Upper lobe of left lung (tissue), 6 donors: ENCODE measurements at regions not wholly inside any gene's neighbourhood (a gene's known extent, or its start where the extent isn't known, plus 50 kb on each side); places are given as distances from the start of the nearest gene placed in this dataset.

ENCODE experiments used
- ATAC-seq, 2 donors: fragments of 200-7000 bp; cut with Tn5 transposase; one replicate each; pipeline ENCODE4 v1.9.1; 2022; ENCODE audit warnings: mild to moderate bottlenecking in 2 of 2, moderate library complexity in 2 of 2; ENCODE audit not compliant: low FRiP score in 2 of 2
- DNase-seq, 2 donors: peaks; one replicate each; pipeline ENCODE4 v3.0.0-alpha.2; 2019 to 2020
- H3K27ac ChIP-seq, 4 donors: fragments of 200-600 bp; sonication (generic); one replicate each; pipeline ENCODE4 v1.5.1; 2016 to 2019
- H3K27me3 ChIP-seq, 4 donors: fragments of 200-600 bp; sonication (generic); one replicate each; pipeline ENCODE4 v1.5.1; 2017 to 2019
- H3K36me3 ChIP-seq, 4 donors: fragments of 200-600 bp; sonication (generic); one replicate each; pipeline ENCODE4 v1.5.1; 2016 to 2019
- H3K4me1 ChIP-seq, 4 donors: fragments of 200-600 bp; sonication (generic); one replicate each; pipeline ENCODE4 v1.5.1; 2018 to 2019
- H3K4me3 ChIP-seq, 4 donors: fragments of 200-600 bp; sonication (generic); one replicate each; pipeline ENCODE4 v1.5.1; 2017 to 2019; ENCODE audit warnings: mild to moderate bottlenecking in 2 of 4, moderate library complexity in 1 of 4
- H3K9me3 ChIP-seq, 4 donors: fragments of 200-600 bp; sonication (generic); one replicate each; pipeline ENCODE4 v1.5.1; 2018 to 2019
- EP300 ChIP-seq, 4 donors: sonication (generic); formaldehyde crosslinking; IDR thresholded peaks; one replicate each; pipeline ENCODE4 v1.5.1; 2017; ENCODE audit warnings: antibody characterized with exemption in 4 of 4, control low read depth in 2 of 4
- POLR2A ChIP-seq, 4 donors: fragments of 450-650 bp; IDR thresholded peaks; one replicate each; pipeline ENCODE4 v1.5.1; 2016 to 2017; ENCODE audit warnings: antibody characterized with exemption in 4 of 4, mild to moderate bottlenecking in 2 of 4
- POLR2AphosphoS5 ChIP-seq, 2 donors: sonication (generic); formaldehyde crosslinking; IDR thresholded peaks; one replicate each; pipeline ENCODE4 v1.5.1; 2017; ENCODE audit warnings: antibody characterized with exemption in 2 of 2
- WGBS, 2 donors: methylation state at CpG; one replicate each; pipeline ENCODE4 v1.1.5; 2017 to 2018; 5-methylcytosine and 5-hydroxymethylcytosine counted together
- TF ChIP-seq, protein P1 (sequence below), 6 experiments: fragments of 450-650 bp in 4 of 6; fragments of 200-600 bp in 2 of 6; sonication (generic) in 2 of 6; IDR thresholded peaks; one replicate each; pipeline ENCODE4 v1.5.1; 2016 to 2019; ENCODE audit warnings: antibody characterized with exemption in 6 of 6
- donor health status: DM: no; HTN: no; CAD: no; lungs with moderate emphysema.
- donor health status: DM: no; HTN: yes; CAD: no; lungs with severe emphysema.

DNA sequence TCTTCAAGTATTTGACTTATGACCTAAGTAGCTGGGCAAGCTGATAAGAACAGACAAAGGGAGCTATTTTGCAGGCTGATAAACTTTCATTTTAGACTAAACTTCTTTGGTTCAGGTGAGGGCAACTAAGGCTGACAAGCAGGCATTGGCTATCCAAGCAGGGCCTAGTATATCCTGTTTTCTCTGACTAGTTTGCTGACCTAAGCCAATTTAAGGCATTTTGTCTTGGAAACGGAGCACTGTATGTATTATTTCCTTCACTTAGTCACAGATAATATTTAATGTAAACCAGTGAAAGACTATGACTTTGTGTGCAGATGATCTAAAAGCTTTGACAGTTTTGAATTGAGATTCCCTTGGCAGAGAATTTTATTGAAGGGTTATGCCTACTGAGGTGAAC is 172.5 kb downstream of the POU4F1 start:
- 37 to 45% methylated on average over 1 of the region's 1 CpG for WGBS, 2 donors
- H3K9me3 ChIP-seq: no peaks in the 10 kb centered on the region
- DNase-seq (no peak), ATAC-seq (no peak)
- no peaks in the 10 kb centered on the region for H3K36me3 ChIP-seq
- TF ChIP-seq EP300 (IDR thresholded peaks at IDR 0.05) (no peak), POLR2A (IDR thresholded peaks at IDR 0.05) (no peak), POLR2AphosphoS5 (IDR thresholded peaks at IDR 0.05) (no peak)
- TF ChIP-seq, protein P1, sequence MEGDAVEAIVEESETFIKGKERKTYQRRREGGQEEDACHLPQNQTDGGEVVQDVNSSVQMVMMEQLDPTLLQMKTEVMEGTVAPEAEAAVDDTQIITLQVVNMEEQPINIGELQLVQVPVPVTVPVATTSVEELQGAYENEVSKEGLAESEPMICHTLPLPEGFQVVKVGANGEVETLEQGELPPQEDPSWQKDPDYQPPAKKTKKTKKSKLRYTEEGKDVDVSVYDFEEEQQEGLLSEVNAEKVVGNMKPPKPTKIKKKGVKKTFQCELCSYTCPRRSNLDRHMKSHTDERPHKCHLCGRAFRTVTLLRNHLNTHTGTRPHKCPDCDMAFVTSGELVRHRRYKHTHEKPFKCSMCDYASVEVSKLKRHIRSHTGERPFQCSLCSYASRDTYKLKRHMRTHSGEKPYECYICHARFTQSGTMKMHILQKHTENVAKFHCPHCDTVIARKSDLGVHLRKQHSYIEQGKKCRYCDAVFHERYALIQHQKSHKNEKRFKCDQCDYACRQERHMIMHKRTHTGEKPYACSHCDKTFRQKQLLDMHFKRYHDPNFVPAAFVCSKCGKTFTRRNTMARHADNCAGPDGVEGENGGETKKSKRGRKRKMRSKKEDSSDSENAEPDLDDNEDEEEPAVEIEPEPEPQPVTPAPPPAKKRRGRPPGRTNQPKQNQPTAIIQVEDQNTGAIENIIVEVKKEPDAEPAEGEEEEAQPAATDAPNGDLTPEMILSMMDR (IDR thresholded peaks at IDR 0.05): no peak
- H3K4me1 ChIP-seq: no peaks in the 10 kb centered on the region
- no peaks in the 10 kb centered on the region for H3K27me3 ChIP-seq
- H3K27ac ChIP-seq: no peak overlapping the region
- no peak overlapping the region for H3K4me3 ChIP-seq

DNA sequence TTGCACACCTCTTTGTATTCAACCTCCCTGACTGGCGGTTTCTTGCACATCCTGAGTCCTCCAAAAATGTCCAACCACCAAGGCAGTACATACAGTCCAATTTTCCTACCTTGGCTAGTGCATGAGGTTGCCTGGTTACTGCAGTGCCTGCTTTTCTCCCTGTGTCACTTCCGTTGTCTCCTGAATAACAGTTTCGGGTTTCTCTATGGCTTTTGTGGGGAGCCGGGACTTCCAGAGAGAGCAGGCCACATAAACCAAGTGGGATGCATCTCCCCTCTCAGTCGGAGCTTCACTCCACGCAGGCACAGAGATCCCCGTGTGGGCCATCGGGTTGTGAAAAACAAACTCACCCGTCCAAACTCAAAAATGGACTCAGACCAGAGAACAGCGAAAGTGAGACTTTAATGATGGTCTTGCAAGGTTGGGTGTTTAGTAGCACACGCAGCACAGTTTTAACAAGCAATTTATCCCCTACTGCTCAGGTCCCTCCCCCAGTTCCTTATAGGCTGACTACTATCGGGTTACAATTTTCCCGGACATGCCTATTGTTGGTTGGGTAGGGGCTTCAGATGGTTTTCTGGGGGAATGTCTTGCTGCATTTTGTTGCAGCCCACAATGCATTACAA is 173.1 kb downstream of the POU4F1 start:
- DNase-seq: no peak
- no peak for TF ChIP-seq POLR2AphosphoS5 (IDR thresholded peaks at IDR 0.05)
- TF ChIP-seq, protein P1 (IDR thresholded peaks at IDR 0.05): no peak
- ATAC-seq: no peak
- Histone ChIP-seq H3K36me3 (no peaks in the 10 kb centered on the region), H3K4me1 (no peaks in the 10 kb centered on the region), H3K27me3 (no peaks in the 10 kb centered on the region), H3K4me3 (no peak overlapping the region), H3K27ac (no peak overlapping the region), H3K9me3 (no peaks in the 10 kb centered on the region)
- whole genome bisulfite sequencing, 2 donors: 59 to 73% methylated on average over 13 of the region's 13 CpGs

DNA sequence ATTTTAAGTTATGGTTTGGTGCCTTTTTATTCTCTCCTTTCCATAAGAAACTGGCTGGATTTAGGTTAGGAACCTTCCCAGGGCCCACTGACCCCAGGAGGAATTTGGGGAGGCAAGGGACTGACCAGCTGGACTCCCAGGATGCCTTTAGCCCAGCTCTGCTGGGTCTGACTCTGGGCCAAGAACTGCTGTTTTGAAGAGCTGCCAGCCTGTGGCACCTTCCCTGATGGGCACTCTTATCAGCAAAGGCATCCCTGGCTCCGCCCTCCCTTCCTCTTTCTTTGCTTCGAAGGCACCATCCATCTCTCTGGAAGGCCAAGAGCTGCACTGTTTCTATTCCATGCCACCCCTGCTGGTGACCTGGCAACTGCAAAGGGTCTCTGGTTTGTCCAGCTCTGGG is 174.7 kb downstream of the POU4F1 start:
- Histone ChIP-seq H3K4me3 (no peak overlapping the region), H3K4me1 (no peaks in the 10 kb centered on the region), H3K36me3 (no peaks in the 10 kb centered on the region), H3K27ac (no peak overlapping the region), H3K9me3 (no peaks in the 10 kb centered on the region), H3K27me3 (no peaks in the 10 kb centered on the region)
- 32 to 67% methylated on average over 2 of the region's 2 CpGs for WGBS, 2 donors
- TF ChIP-seq POLR2A (IDR thresholded peaks at IDR 0.05) (no peak), EP300 (IDR thresholded peaks at IDR 0.05) (no peak), POLR2AphosphoS5 (IDR thresholded peaks at IDR 0.05) (no peak)
- TF ChIP-seq, protein P1 (IDR thresholded peaks at IDR 0.05): no peak
- DNase-seq: no peak
- ATAC-seq: no peak

DNA sequence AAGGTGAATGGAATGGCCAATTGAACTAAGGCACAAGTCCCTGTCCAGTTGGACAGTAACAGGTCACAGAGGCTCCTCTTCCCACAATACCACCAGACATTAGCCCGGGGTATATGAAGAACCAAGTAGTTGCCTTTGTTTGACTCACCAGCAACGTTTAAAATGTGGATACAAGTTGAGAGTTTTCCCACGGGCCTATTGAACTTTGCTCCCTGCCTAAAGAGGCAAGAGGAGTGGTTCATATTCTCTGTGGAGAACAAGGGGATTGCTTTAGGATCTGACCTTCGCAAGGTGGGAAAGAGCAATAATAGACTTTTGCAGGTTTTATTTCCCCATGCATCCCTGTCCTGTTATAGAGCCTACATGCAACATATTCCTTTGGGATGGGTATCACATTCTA is 177.2 kb downstream of the POU4F1 start:
- Histone ChIP-seq H3K4me1 (no peaks in the 10 kb centered on the region), H3K27ac (no peak overlapping the region), H3K27me3 (no peaks in the 10 kb centered on the region), H3K9me3 (no peaks in the 10 kb centered on the region), H3K36me3 (no peaks in the 10 kb centered on the region), H3K4me3 (no peak overlapping the region)
- no peak for TF ChIP-seq POLR2A (IDR thresholded peaks at IDR 0.05)
- TF ChIP-seq EP300 (IDR thresholded peaks at IDR 0.05): no peak
- TF ChIP-seq, protein P1 (IDR thresholded peaks at IDR 0.05): no peak
- TF ChIP-seq POLR2AphosphoS5 (IDR thresholded peaks at IDR 0.05): no peak
- WGBS, 2 donors: 67 to 77% methylated on average over 4 of the region's 4 CpGs
- DNase-seq (no peak), ATAC-seq (no peak)

DNA sequence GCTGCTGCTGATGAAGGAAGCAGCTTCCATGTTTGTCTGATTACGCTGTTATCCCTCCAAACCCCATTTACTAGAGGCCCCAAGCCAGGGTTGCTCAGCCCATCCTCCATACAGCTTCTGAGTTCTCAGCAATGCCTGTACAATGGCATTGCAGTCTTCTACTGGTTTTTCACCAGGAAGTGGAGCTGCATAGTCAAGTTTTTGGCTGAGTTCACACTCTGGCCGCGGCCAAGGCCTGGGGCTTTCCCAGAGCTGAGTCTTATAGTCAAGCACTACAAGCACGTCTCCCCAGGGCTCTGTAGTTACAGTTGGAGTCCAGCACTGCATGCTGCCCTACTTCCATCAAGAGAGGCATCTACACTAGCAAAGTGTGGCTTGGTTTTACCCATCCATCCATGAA is 182.5 kb downstream of the POU4F1 start:
- no peak for DNase-seq
- no peaks in the 10 kb centered on the region for H3K9me3 ChIP-seq
- TF ChIP-seq EP300 (IDR thresholded peaks at IDR 0.05): no peak
- no peak for TF ChIP-seq POLR2A (IDR thresholded peaks at IDR 0.05)
- no peak for TF ChIP-seq POLR2AphosphoS5 (IDR thresholded peaks at IDR 0.05)
- TF ChIP-seq, protein P1 (IDR thresholded peaks at IDR 0.05): no peak
- 71 to 90% methylated on average over 1 to 4 of the region's 4 CpGs for WGBS, 2 donors
- H3K27me3 ChIP-seq: no peaks in the 10 kb centered on the region
- H3K27ac ChIP-seq: no peak overlapping the region
- no peaks in the 10 kb centered on the region for H3K4me1 ChIP-seq
- no peak for ATAC-seq
- H3K36me3 ChIP-seq: no peaks in the 10 kb centered on the region
- H3K4me3 ChIP-seq: no peak overlapping the region
